ENCODE measurements at regions not wholly inside any gene's neighbourhood (a gene's known extent, or its start where the extent isn't known, plus 50 kb on each side); places are given as distances from the start of the nearest gene placed in this dataset.

DNA sequence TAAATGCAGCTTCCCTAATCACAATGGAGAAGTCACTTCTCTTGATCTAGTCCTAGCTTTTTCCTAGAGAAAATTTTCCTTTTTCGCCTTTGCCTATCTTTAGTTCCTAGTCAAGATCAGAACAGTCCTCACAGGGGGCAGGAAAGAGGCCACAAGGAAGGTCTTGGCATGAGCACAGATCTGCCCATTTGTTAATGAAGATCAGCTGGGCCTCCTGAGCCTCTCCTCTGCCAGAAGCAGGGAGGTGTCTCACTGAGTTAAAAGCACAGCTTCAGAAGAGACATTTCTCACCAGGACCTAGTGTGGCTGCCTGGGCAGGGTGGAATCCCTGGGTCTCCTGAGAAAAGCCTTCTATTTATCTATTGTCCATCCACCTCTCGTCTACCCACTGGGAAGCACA, 357.8 kb downstream of the TMEM38B start:
- TF ChIP-seq, protein P1, sequence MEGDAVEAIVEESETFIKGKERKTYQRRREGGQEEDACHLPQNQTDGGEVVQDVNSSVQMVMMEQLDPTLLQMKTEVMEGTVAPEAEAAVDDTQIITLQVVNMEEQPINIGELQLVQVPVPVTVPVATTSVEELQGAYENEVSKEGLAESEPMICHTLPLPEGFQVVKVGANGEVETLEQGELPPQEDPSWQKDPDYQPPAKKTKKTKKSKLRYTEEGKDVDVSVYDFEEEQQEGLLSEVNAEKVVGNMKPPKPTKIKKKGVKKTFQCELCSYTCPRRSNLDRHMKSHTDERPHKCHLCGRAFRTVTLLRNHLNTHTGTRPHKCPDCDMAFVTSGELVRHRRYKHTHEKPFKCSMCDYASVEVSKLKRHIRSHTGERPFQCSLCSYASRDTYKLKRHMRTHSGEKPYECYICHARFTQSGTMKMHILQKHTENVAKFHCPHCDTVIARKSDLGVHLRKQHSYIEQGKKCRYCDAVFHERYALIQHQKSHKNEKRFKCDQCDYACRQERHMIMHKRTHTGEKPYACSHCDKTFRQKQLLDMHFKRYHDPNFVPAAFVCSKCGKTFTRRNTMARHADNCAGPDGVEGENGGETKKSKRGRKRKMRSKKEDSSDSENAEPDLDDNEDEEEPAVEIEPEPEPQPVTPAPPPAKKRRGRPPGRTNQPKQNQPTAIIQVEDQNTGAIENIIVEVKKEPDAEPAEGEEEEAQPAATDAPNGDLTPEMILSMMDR (IDR thresholded peaks at IDR 0.05), result no peak
- no peak for TF ChIP-seq ZNF317 (CRISPR knock-in tag; IDR thresholded peaks at IDR 0.05; ENCODE audit: borderline replicate concordance, low read depth)
- TF ChIP-seq ZNF416 (CRISPR knock-in tag; IDR thresholded peaks at IDR 0.05), result no peak
- TF ChIP-seq, protein P2, sequence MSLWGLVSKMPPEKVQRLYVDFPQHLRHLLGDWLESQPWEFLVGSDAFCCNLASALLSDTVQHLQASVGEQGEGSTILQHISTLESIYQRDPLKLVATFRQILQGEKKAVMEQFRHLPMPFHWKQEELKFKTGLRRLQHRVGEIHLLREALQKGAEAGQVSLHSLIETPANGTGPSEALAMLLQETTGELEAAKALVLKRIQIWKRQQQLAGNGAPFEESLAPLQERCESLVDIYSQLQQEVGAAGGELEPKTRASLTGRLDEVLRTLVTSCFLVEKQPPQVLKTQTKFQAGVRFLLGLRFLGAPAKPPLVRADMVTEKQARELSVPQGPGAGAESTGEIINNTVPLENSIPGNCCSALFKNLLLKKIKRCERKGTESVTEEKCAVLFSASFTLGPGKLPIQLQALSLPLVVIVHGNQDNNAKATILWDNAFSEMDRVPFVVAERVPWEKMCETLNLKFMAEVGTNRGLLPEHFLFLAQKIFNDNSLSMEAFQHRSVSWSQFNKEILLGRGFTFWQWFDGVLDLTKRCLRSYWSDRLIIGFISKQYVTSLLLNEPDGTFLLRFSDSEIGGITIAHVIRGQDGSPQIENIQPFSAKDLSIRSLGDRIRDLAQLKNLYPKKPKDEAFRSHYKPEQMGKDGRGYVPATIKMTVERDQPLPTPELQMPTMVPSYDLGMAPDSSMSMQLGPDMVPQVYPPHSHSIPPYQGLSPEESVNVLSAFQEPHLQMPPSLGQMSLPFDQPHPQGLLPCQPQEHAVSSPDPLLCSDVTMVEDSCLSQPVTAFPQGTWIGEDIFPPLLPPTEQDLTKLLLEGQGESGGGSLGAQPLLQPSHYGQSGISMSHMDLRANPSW (CRISPR knock-in tag; conservative IDR thresholded peaks at IDR 0.05; ENCODE audit: low read depth), result no peak
- no peak for TF ChIP-seq TEAD1 (CRISPR knock-in tag; IDR thresholded peaks at IDR 0.05)
- TF ChIP-seq, protein P3, sequence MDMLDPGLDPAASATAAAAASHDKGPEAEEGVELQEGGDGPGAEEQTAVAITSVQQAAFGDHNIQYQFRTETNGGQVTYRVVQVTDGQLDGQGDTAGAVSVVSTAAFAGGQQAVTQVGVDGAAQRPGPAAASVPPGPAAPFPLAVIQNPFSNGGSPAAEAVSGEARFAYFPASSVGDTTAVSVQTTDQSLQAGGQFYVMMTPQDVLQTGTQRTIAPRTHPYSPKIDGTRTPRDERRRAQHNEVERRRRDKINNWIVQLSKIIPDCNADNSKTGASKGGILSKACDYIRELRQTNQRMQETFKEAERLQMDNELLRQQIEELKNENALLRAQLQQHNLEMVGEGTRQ (CRISPR knock-in tag; IDR thresholded peaks at IDR 0.05), result no peak
- TF ChIP-seq, protein P4, sequence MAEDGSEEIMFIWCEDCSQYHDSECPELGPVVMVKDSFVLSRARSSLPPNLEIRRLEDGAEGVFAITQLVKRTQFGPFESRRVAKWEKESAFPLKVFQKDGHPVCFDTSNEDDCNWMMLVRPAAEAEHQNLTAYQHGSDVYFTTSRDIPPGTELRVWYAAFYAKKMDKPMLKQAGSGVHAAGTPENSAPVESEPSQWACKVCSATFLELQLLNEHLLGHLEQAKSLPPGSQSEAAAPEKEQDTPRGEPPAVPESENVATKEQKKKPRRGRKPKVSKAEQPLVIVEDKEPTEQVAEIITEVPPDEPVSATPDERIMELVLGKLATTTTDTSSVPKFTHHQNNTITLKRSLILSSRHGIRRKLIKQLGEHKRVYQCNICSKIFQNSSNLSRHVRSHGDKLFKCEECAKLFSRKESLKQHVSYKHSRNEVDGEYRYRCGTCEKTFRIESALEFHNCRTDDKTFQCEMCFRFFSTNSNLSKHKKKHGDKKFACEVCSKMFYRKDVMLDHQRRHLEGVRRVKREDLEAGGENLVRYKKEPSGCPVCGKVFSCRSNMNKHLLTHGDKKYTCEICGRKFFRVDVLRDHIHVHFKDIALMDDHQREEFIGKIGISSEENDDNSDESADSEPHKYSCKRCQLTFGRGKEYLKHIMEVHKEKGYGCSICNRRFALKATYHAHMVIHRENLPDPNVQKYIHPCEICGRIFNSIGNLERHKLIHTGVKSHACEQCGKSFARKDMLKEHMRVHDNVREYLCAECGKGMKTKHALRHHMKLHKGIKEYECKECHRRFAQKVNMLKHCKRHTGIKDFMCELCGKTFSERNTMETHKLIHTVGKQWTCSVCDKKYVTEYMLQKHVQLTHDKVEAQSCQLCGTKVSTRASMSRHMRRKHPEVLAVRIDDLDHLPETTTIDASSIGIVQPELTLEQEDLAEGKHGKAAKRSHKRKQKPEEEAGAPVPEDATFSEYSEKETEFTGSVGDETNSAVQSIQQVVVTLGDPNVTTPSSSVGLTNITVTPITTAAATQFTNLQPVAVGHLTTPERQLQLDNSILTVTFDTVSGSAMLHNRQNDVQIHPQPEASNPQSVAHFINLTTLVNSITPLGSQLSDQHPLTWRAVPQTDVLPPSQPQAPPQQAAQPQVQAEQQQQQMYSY (CRISPR knock-in tag; IDR thresholded peaks at IDR 0.05), result no peak
- TF ChIP-seq KAT7 (CRISPR knock-in tag; IDR thresholded peaks at IDR 0.05; ENCODE audit: borderline replicate concordance), result no peak

Measured in WTC11 (cell line).